IMR-90 (cell line): ENCODE measurements at regions not wholly inside any gene's neighbourhood (a gene's known extent, or its start where the extent isn't known, plus 50 kb on each side); places are given as distances from the start of the nearest gene placed in this dataset.

Source experiments
- ATAC-seq: fragments of 200-7000 bp; cut with Tn5 transposase; 2 replicates; pipeline ENCODE4 v1.9.1; 2020; ENCODE audit warnings: low read depth, mild to moderate bottlenecking, moderate library complexity
- BruUV-seq: library from RNA; stranded (reverse); fragments of 400-500 nt; replicated peaks from 2 replicates; lab custom pipeline; 2021; lab: Mats Ljungman, UMichigan
- CTCF ChIA-PET: fragments of 300-600 bp; formaldehyde crosslinking; extraction: SDS; loops from one replicate; lab custom pipeline; 2021; ENCODE audit warnings: antibody characterized with exemption; lab: Yijun Ruan, JAX
- POLR2A ChIA-PET: fragments of 300-600 bp; sonication (Branson Sonifier 250); formaldehyde crosslinking; loops from one replicate; lab custom pipeline; 2022; ENCODE audit warnings: antibody characterized with exemption; ENCODE audit not compliant: unreplicated experiment; lab: Charles Lee
- DNase-seq: peaks from one replicate; pipeline ENCODE4 v3.0.0; 2013
- H2AFZ ChIP-seq: replicated peaks from 2 replicates; pipeline ENCODE3; 2013; ENCODE audit warnings: low read length, mild to moderate bottlenecking; ENCODE audit not compliant: poor library complexity
- H2AK5ac ChIP-seq: 2 replicates; pipeline ENCODE4 v1.6.1; 2013; ENCODE audit warnings: low read depth, low read length, inconsistent platforms
- H2AK9ac ChIP-seq: replicated peaks from 2 replicates; pipeline ENCODE3; 2013; ENCODE audit warnings: mild to moderate bottlenecking, low read depth, low read length, moderate library complexity; ENCODE audit not compliant: poor library complexity
- H2BK120ac ChIP-seq: 2 replicates; pipeline ENCODE4 v1.6.1; 2013; ENCODE audit warnings: low read depth, low read length, inconsistent platforms
- H2BK15ac ChIP-seq: 3 replicates; pipeline ENCODE4 v1.6.1; 2013; ENCODE audit warnings: low read depth, low read length, inconsistent platforms
- H2BK20ac ChIP-seq: 2 replicates; pipeline ENCODE4 v1.6.1; 2013; ENCODE audit warnings: low read depth, mild to moderate bottlenecking, inconsistent platforms, low read length, moderate library complexity
- H2BK5ac ChIP-seq: 2 replicates; pipeline ENCODE4 v1.6.1; 2013; ENCODE audit warnings: mild to moderate bottlenecking, low read depth, low read length, inconsistent platforms; ENCODE audit not compliant: poor library complexity, severe bottlenecking
- H3K14ac ChIP-seq: replicated peaks from 2 replicates; pipeline ENCODE4 v1.6.1; 2013; ENCODE audit warnings: low read depth, low read length, inconsistent platforms
- H3K18ac ChIP-seq: 2 replicates; pipeline ENCODE4 v1.6.1; 2013; ENCODE audit warnings: low read depth, low read length, control low read depth
- H3K23ac ChIP-seq: 2 replicates; pipeline ENCODE4 v1.6.1; 2013; ENCODE audit warnings: low read depth, low read length, inconsistent platforms
- H3K27ac ChIP-seq: 2 replicates; pipeline ENCODE4 v1.5.1; 2013; ENCODE audit warnings: mild to moderate bottlenecking, control low read depth, low read length; ENCODE audit not compliant: insufficient read depth
- H3K27me3 ChIP-seq: 2 replicates; pipeline ENCODE4 v1.6.1; 2013; ENCODE audit warnings: low read length; ENCODE audit not compliant: control insufficient read depth, insufficient read depth
- H3K36me3 ChIP-seq: 2 replicates; pipeline ENCODE4 v1.6.1; 2013; ENCODE audit warnings: low read length, mixed read lengths; ENCODE audit not compliant: control insufficient read depth, insufficient read depth
- H3K4ac ChIP-seq: 2 replicates; pipeline ENCODE4 v1.6.1; 2013; ENCODE audit warnings: low read depth, low read length, inconsistent platforms
- H3K4me1 ChIP-seq: 2 replicates; pipeline ENCODE4 v1.6.1; 2013; ENCODE audit warnings: low read length, mixed read lengths; ENCODE audit not compliant: control insufficient read depth, insufficient read depth
- H3K4me2 ChIP-seq: 2 replicates; pipeline ENCODE4 v1.6.1; 2013; ENCODE audit warnings: low read depth, mild to moderate bottlenecking, control low read depth, low read length, moderate library complexity
- H3K4me3 ChIP-seq: 2 replicates; pipeline ENCODE4 v1.5.1; 2013; ENCODE audit warnings: low read depth, mild to moderate bottlenecking, control low read depth, low read length, moderate library complexity; ENCODE audit not compliant: insufficient read depth
- H3K56ac ChIP-seq: 2 replicates; pipeline ENCODE4 v1.6.1; 2013; ENCODE audit warnings: low read length, inconsistent platforms; ENCODE audit not compliant: insufficient read depth; ENCODE audit errors: extremely low read depth
- H3K79me1 ChIP-seq, 2 experiments: 2 replicates each; pipeline ENCODE4 v1.6.1; 2013; ENCODE audit warnings: low read length in 2 of 2, inconsistent platforms in 1 of 2, low read depth in 1 of 2
- H3K9ac ChIP-seq: 2 replicates; pipeline ENCODE4 v1.6.1; 2013; ENCODE audit warnings: low read depth, low read length, control low read depth
- H3K9me1 ChIP-seq: 2 replicates; pipeline ENCODE4 v1.6.1; 2013; ENCODE audit warnings: low read length, inconsistent platforms; ENCODE audit not compliant: insufficient read depth
- H3K9me3 ChIP-seq: 2 replicates; pipeline ENCODE4 v1.6.1; 2013; ENCODE audit warnings: low read length; ENCODE audit not compliant: control insufficient read depth, insufficient read depth
- H4K20me1 ChIP-seq: 2 replicates; pipeline ENCODE4 v1.6.1; 2013; ENCODE audit warnings: low read length, inconsistent platforms; ENCODE audit not compliant: insufficient read depth
- H4K5ac ChIP-seq: 2 replicates; pipeline ENCODE4 v1.6.1; 2013; ENCODE audit warnings: mild to moderate bottlenecking, low read depth, low read length, control low read depth
- H4K8ac ChIP-seq, 2 experiments: 2 replicates each; pipeline ENCODE4 v1.6.1; 2013; ENCODE audit warnings: low read depth in 2 of 2, low read length in 2 of 2, control low read depth in 1 of 2, inconsistent platforms in 1 of 2
- H4K91ac ChIP-seq: 2 replicates; pipeline ENCODE4 v1.6.1; 2013; ENCODE audit warnings: low read depth, low read length, inconsistent platforms; ENCODE audit not compliant: insufficient read depth
- BHLHE40 ChIP-seq: fragments of 150-350 bp; IDR thresholded peaks from 2 replicates; pipeline ENCODE4 v1.6.1; 2016; ENCODE audit warnings: mild to moderate bottlenecking, low read depth, low read length
- CEBPB ChIP-seq: IDR thresholded peaks from 2 replicates; pipeline ENCODE4 v1.6.1; 2012; ENCODE audit warnings: low read depth, low read length, improper control_type of control experiment
- CHD1 ChIP-seq: IDR thresholded peaks from 2 replicates; pipeline ENCODE4 v1.6.1; 2012; ENCODE audit warnings: low read depth, low read length, improper control_type of control experiment
- ELK1 ChIP-seq: fragments of 150-350 bp; IDR thresholded peaks from 2 replicates; pipeline ENCODE4 v1.6.1; 2016; ENCODE audit warnings: low read depth, mild to moderate bottlenecking, low read length, moderate library complexity, borderline replicate concordance
- FOS ChIP-seq: fragments of 150-350 bp; IDR thresholded peaks from 2 replicates; pipeline ENCODE4 v1.6.1; 2016; ENCODE audit warnings: low read depth, low read length
- MAFK ChIP-seq: IDR thresholded peaks from 2 replicates; pipeline ENCODE4 v1.6.1; 2012; ENCODE audit warnings: low read depth, low read length, improper control_type of control experiment
- MAZ ChIP-seq: IDR thresholded peaks from 2 replicates; pipeline ENCODE4 v1.6.1; 2012; ENCODE audit warnings: low read depth, mild to moderate bottlenecking, low read length, improper control_type of control experiment, moderate library complexity, borderline replicate concordance
- MXI1 ChIP-seq: IDR thresholded peaks from 2 replicates; pipeline ENCODE4 v1.6.1; 2012; ENCODE audit warnings: low read depth, mild to moderate bottlenecking, low read length, moderate library complexity, borderline replicate concordance
- NFE2L2 ChIP-seq: fragments of 150-350 bp; IDR thresholded peaks from 2 replicates; pipeline ENCODE4 v1.6.1; 2016; ENCODE audit warnings: low read depth, mild to moderate bottlenecking, low read length
- POLR2A ChIP-seq: IDR thresholded peaks from 2 replicates; pipeline ENCODE4 v1.6.1; 2012; ENCODE audit warnings: mild to moderate bottlenecking, low read depth, low read length
- RAD21 ChIP-seq: IDR thresholded peaks from 2 replicates; pipeline ENCODE4 v1.6.1; 2012; ENCODE audit warnings: low read length, improper control_type of control experiment
- RCOR1 ChIP-seq: IDR thresholded peaks from 2 replicates; pipeline ENCODE4 v1.6.1; 2012; ENCODE audit warnings: mild to moderate bottlenecking, low read length, improper control_type of control experiment; ENCODE audit not compliant: insufficient replicate concordance
- RFX5 ChIP-seq: IDR thresholded peaks from 2 replicates; pipeline ENCODE4 v1.8.0; 2012; ENCODE audit warnings: low read depth, mild to moderate bottlenecking, low read length, moderate library complexity
- SMC3 ChIP-seq: fragments of 150-350 bp; IDR thresholded peaks from 2 replicates; pipeline ENCODE4 v1.6.1; 2016; ENCODE audit warnings: low read depth, mild to moderate bottlenecking, antibody characterized with exemption, low read length, moderate library complexity
- USF2 ChIP-seq: fragments of 150-350 bp; IDR thresholded peaks from 2 replicates; pipeline ENCODE4 v1.6.1; 2017; ENCODE audit warnings: mild to moderate bottlenecking, antibody characterized with exemption, low read length, low read depth
- WGBS, 2 experiments: methylation state at CpG; one replicate each; pipeline versions ENCODE4 v1.1.5 to v1.1.7; 2013; ENCODE audit warnings: missing lambda C conversion rate in 2 of 2; ENCODE audit not compliant: insufficient read length in 1 of 2; ENCODE audit errors: extremely low coverage in 2 of 2; 5-methylcytosine and 5-hydroxymethylcytosine counted together
- dilution Hi-C: fragments of 300-500 bp; cut with HindIII; formaldehyde crosslinking; loops from one replicate; pipeline ENCODE4 v1.14.3; 2018; ENCODE audit warnings: low sequenced_read_pairs; ENCODE audit not compliant: unreplicated experiment
- in situ Hi-C: fragments of 300-500 bp; cut with MboI; formaldehyde crosslinking; loops from 3 replicates; pipeline ENCODE4 v1.14.3; 2019; ENCODE audit warnings: low sequenced_read_pairs, inconsistent platforms, mixed read lengths
- intact Hi-C: fragments of 100-400 bp; cut with micrococcal nuclease; formaldehyde crosslinking; loops from 2 replicates; pipeline ENCODE4 v1.10.0; 2022
- TF ChIP-seq, protein P1 (sequence below): conservative IDR thresholded peaks from 2 replicates; pipeline ENCODE4 v1.5.1; 2012; ENCODE audit warnings: mild to moderate bottlenecking, low read depth, low read length, improper control_type of control experiment

- Histone ChIP-seq H3K23ac (no peak overlapping the region), H2BK20ac (no peak overlapping the region), H3K4me2 (no peak overlapping the region), H2BK15ac (no peak overlapping the region), H3K27me3 (no peaks in the 10 kb centered on the region), H2AK5ac (no peak overlapping the region), H3K56ac (no peak overlapping the region), H3K36me3 (no peaks in the 10 kb centered on the region), H2BK5ac (no peak overlapping the region), H2AK9ac (no peak overlapping the region), H3K79me1 (no peaks in the 10 kb centered on the region), H3K18ac (no peak overlapping the region), H3K9me3 (peaks cover 8% of the 10 kb centered on the region; the same call in 1 of the 2 replicates), H3K9me1 (no peaks in the 10 kb centered on the region), H4K8ac (no peak overlapping the region), H3K14ac (no peak overlapping the region), H3K4me3 (no peak overlapping the region), H4K91ac (no peak overlapping the region), H2BK120ac (no peak overlapping the region), H2AFZ (no peak overlapping the region), H3K27ac (no peak overlapping the region), H3K4ac (no peak overlapping the region), H3K9ac (no peak overlapping the region), H4K5ac (no peak overlapping the region), H3K4me1 (no peaks in the 10 kb centered on the region), H4K20me1 (no peaks in the 10 kb centered on the region)
- in situ Hi-C loops (no loop called here), dilution Hi-C loops (no loop called here), intact Hi-C loops (no loop called here)
- TF ChIP-seq SMC3 (no peak), NFE2L2 (no peak), RFX5 (no peak), ELK1 (no peak), CEBPB (no peak), CHD1 (no peak), MAFK (no peak), RCOR1 (no peak), BHLHE40 (no peak), USF2 (no peak), MAZ (no peak), FOS (no peak), RAD21 (no peak), MXI1 (no peak), POLR2A (no peak)
- TF ChIP-seq, protein P1, sequence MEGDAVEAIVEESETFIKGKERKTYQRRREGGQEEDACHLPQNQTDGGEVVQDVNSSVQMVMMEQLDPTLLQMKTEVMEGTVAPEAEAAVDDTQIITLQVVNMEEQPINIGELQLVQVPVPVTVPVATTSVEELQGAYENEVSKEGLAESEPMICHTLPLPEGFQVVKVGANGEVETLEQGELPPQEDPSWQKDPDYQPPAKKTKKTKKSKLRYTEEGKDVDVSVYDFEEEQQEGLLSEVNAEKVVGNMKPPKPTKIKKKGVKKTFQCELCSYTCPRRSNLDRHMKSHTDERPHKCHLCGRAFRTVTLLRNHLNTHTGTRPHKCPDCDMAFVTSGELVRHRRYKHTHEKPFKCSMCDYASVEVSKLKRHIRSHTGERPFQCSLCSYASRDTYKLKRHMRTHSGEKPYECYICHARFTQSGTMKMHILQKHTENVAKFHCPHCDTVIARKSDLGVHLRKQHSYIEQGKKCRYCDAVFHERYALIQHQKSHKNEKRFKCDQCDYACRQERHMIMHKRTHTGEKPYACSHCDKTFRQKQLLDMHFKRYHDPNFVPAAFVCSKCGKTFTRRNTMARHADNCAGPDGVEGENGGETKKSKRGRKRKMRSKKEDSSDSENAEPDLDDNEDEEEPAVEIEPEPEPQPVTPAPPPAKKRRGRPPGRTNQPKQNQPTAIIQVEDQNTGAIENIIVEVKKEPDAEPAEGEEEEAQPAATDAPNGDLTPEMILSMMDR, result no peak
- BruUV-seq, result no TSS peak
- POLR2A ChIA-PET, result no interaction called here
- WGBS, 2 experiments, result 70% methylated on average over 2 of the region's 6 CpGs; no CpG with 5 or more reads in 1 of the 2 experiments
- ATAC-seq, result no peak
- no peak for DNase-seq
- CTCF ChIA-PET, result no interaction called here
These were observed 1795.4 kb downstream of the LRRC4C start for GRCh38 chr11:39664023-39664422.
